Kidney (tissue), 13 donors: ENCODE measurements at regions not wholly inside any gene's neighbourhood (a gene's known extent, or its start where the extent isn't known, plus 50 kb on each side); places are given as distances from the start of the nearest gene placed in this dataset.

Experiments
- DNase-seq, 5 donors: peaks; one replicate each; pipeline ENCODE4 v3.0.0-alpha.2; 2013 to 2020
- FAIRE-seq: peaks from 2 replicates; lab custom pipeline; 2012; peaks lifted over from hg19 to GRCh38; lab: Jason Lieb, UNC
- H3K27ac ChIP-seq, 2 donors: one replicate each; pipeline ENCODE4 v1.7.0; 2013; ENCODE audit warnings: low read depth in 2 of 2, low read length in 2 of 2, inconsistent platforms in 1 of 2
- H3K27me3 ChIP-seq: one replicate; pipeline ENCODE4 v1.7.1; 2013; ENCODE audit warnings: low read length, inconsistent platforms; ENCODE audit not compliant: control insufficient read depth, insufficient read depth
- H3K36me3 ChIP-seq, 3 donors: one replicate each; pipeline versions ENCODE4 v1.7.0 to v1.7.1; 2013; ENCODE audit warnings: low read length in 3 of 3, control low read depth in 1 of 3, inconsistent platforms in 1 of 3; ENCODE audit not compliant: insufficient read depth in 3 of 3, control insufficient read depth in 2 of 3
- H3K4me1 ChIP-seq, 3 donors: one replicate each; pipeline versions ENCODE4 v1.7.0 to v1.7.1; 2013; ENCODE audit warnings: low read length in 3 of 3, inconsistent platforms in 1 of 3, low read depth in 1 of 3; ENCODE audit not compliant: control insufficient read depth in 2 of 3, insufficient read depth in 2 of 3
- H3K4me3 ChIP-seq, 3 donors: one replicate each; pipeline versions ENCODE4 v1.7.0 to v1.8.1; 2013; ENCODE audit warnings: low read length in 3 of 3, control low read depth in 1 of 3, inconsistent platforms in 1 of 3
- H3K9ac ChIP-seq, 3 donors: one replicate each; pipeline versions ENCODE4 v1.7.0 to v1.7.1; 2013; ENCODE audit warnings: low read length in 3 of 3, control low read depth in 1 of 3, inconsistent platforms in 1 of 3
- H3K9me3 ChIP-seq, 3 donors: one replicate each; pipeline versions ENCODE4 v1.7.0 to v1.7.1; 2013; ENCODE audit warnings: low read length in 3 of 3, control low read depth in 1 of 3, inconsistent platforms in 1 of 3; ENCODE audit not compliant: control insufficient read depth in 2 of 3, insufficient read depth in 1 of 3
- CTCF ChIP-seq: IDR thresholded peaks from 3 replicates; pipeline ENCODE4 v1.5.1; 2012; ENCODE audit warnings: mild to moderate bottlenecking, moderate library complexity, borderline replicate concordance; ENCODE audit not compliant: insufficient read depth; ENCODE audit errors: extremely low read depth
- intact Hi-C: fragments of 100-400 bp; cut with DNase I; formaldehyde crosslinking; loops from one replicate; pipeline ENCODE4 v1.11.1; 2022
- donor health status: control.
- donor health status: control.
- donor health status: control.
- donor health status: control.
- donor health status: control.
- donor health status: DM: yes; HTN: yes; CAD: no.
- donor health status: Normal renal cell carcinoma (clear cell type).

- no peak for DNase-seq
- intact Hi-C loops = loop anchor here (10.0 kb wide), 1 partner anchor 110 kb away; no protein-coding TSS in a partner anchor
- Histone ChIP-seq H3K36me3 (no peaks in the 10 kb centered on the region), H3K4me3 (no peak overlapping the region), H3K9ac (no peak overlapping the region), H3K27ac (no peak overlapping the region), H3K27me3 (no peaks in the 10 kb centered on the region), H3K9me3 (no peaks in the 10 kb centered on the region), H3K4me1 (no peaks in the 10 kb centered on the region)
- no peak for TF ChIP-seq CTCF
- no peak for FAIRE-seq
These were observed 134.5 kb upstream of the TNP1 start for GRCh38 chr2:216994353-216994854.

GRCh38 chr2:216992056-216992675 lies 132.3 kb upstream of the TNP1 start:
- no peak for FAIRE-seq

GRCh38 chr2:216991563-216991962 lies 131.7 kb upstream of the TNP1 start:
- intact Hi-C loops = loop anchor here (10.0 kb wide), 1 partner anchor 113 kb away; no protein-coding TSS in a partner anchor
- DNase-seq (peak in 4 of 5 donors; percentile 24 to 63 (median 48)), FAIRE-seq (no peak)
- Histone ChIP-seq H3K4me1 (no peaks in the 10 kb centered on the region), H3K4me3 (no peak overlapping the region), H3K36me3 (no peaks in the 10 kb centered on the region), H3K9ac (no peak overlapping the region), H3K9me3 (no peaks in the 10 kb centered on the region), H3K27ac (no peak overlapping the region), H3K27me3 (no peaks in the 10 kb centered on the region)
- TF ChIP-seq CTCF = no peak

More at GRCh38 chr2:216992056-216992675, 132.3 kb upstream of the TNP1 start:
- Histone ChIP-seq H3K4me3 (no peak overlapping the region), H3K36me3 (no peaks in the 10 kb centered on the region), H3K27ac (no peak overlapping the region), H3K27me3 (no peaks in the 10 kb centered on the region), H3K4me1 (no peaks in the 10 kb centered on the region), H3K9me3 (no peaks in the 10 kb centered on the region), H3K9ac (no peak overlapping the region)
- intact Hi-C loops = loop anchor here (10.0 kb wide), 1 partner anchor 113 kb away; no protein-coding TSS in a partner anchor
- no peak for TF ChIP-seq CTCF
- peak in 4 of 5 donors; percentile 23 to 85 (median 44) for DNase-seq
